ENCODE measurements at regions not wholly inside any gene's neighbourhood (a gene's known extent, or its start where the extent isn't known, plus 50 kb on each side); places are given as distances from the start of the nearest gene placed in this dataset.
"Not testable (repeated sequence)": the region's sequence is repeated elsewhere in the genome, so short reads cannot be mapped to it uniquely, and the experiment has no call there.

GRCh38 chr9:67175167-67175566 lies 182.8 kb upstream of the SPATA31A3 start:
- not testable (repeated sequence) for H3K36me3 ChIP-seq (ENCODE audit: control insufficient read depth, insufficient read depth, low read length); H3K27me3 ChIP-seq (ENCODE audit: control insufficient read depth, insufficient read depth, low read length); DNase-seq (ENCODE audit: low read depth); H3K4me3 ChIP-seq (ENCODE audit: low read depth, low read length); FAIRE-seq

GRCh38 chr9:67171721-67172120 lies 179.4 kb upstream of the SPATA31A3 start:
- DNase-seq (ENCODE audit: low read depth); H3K36me3 ChIP-seq (ENCODE audit: control insufficient read depth, insufficient read depth, low read length); H3K27me3 ChIP-seq (ENCODE audit: control insufficient read depth, insufficient read depth, low read length); FAIRE-seq; H3K4me3 ChIP-seq (ENCODE audit: low read depth, low read length): not testable (repeated sequence)

- not testable (repeated sequence) for FAIRE-seq; H3K27me3 ChIP-seq (ENCODE audit: control insufficient read depth, insufficient read depth, low read length); DNase-seq (ENCODE audit: low read depth); H3K4me3 ChIP-seq (ENCODE audit: low read depth, low read length); H3K36me3 ChIP-seq (ENCODE audit: control insufficient read depth, insufficient read depth, low read length)
These were observed 176.3 kb upstream of the SPATA31A3 start for GRCh38 chr9:67168530-67169157.

- not testable (repeated sequence) for H3K27me3 ChIP-seq (ENCODE audit: control insufficient read depth, insufficient read depth, low read length); FAIRE-seq; DNase-seq (ENCODE audit: low read depth); H3K4me3 ChIP-seq (ENCODE audit: low read depth, low read length); H3K36me3 ChIP-seq (ENCODE audit: control insufficient read depth, insufficient read depth, low read length)
These were observed 174.0 kb upstream of the SPATA31A3 start for GRCh38 chr9:67166335-67166734.

- not testable (repeated sequence) for FAIRE-seq; DNase-seq (ENCODE audit: low read depth); H3K4me3 ChIP-seq (ENCODE audit: low read depth, low read length); H3K36me3 ChIP-seq (ENCODE audit: control insufficient read depth, insufficient read depth, low read length); H3K27me3 ChIP-seq (ENCODE audit: control insufficient read depth, insufficient read depth, low read length)
These were observed 170.5 kb upstream of the SPATA31A3 start for GRCh38 chr9:67162827-67163226.

- H3K27me3 ChIP-seq (ENCODE audit: control insufficient read depth, insufficient read depth, low read length); H3K4me3 ChIP-seq (ENCODE audit: low read depth, low read length); FAIRE-seq; H3K36me3 ChIP-seq (ENCODE audit: control insufficient read depth, insufficient read depth, low read length); DNase-seq (ENCODE audit: low read depth): not testable (repeated sequence)
These were observed 162.9 kb upstream of the SPATA31A3 start for GRCh38 chr9:67155218-67155617.

GRCh38 chr9:67153501-67153900 lies 161.2 kb upstream of the SPATA31A3 start:
- FAIRE-seq: not testable (repeated sequence)

GRCh38 chr9:67142392-67143107 lies 150.2 kb upstream of the SPATA31A3 start:
- not testable (repeated sequence) for H3K27me3 ChIP-seq (ENCODE audit: control insufficient read depth, insufficient read depth, low read length); DNase-seq (ENCODE audit: low read depth); H3K36me3 ChIP-seq (ENCODE audit: control insufficient read depth, insufficient read depth, low read length); FAIRE-seq; H3K4me3 ChIP-seq (ENCODE audit: low read depth, low read length)

More at GRCh38 chr9:67153501-67153900, 161.2 kb upstream of the SPATA31A3 start:
- not testable (repeated sequence) for H3K36me3 ChIP-seq (ENCODE audit: control insufficient read depth, insufficient read depth, low read length); H3K4me3 ChIP-seq (ENCODE audit: low read depth, low read length); DNase-seq (ENCODE audit: low read depth); H3K27me3 ChIP-seq (ENCODE audit: control insufficient read depth, insufficient read depth, low read length)

- not testable (repeated sequence) for H3K4me3 ChIP-seq (ENCODE audit: low read depth, low read length); H3K36me3 ChIP-seq (ENCODE audit: control insufficient read depth, insufficient read depth, low read length); FAIRE-seq; H3K27me3 ChIP-seq (ENCODE audit: control insufficient read depth, insufficient read depth, low read length); DNase-seq (ENCODE audit: low read depth)
These were observed 144.0 kb upstream of the SPATA31A3 start for GRCh38 chr9:67136376-67136775.

- not testable (repeated sequence) for H3K36me3 ChIP-seq (ENCODE audit: control insufficient read depth, insufficient read depth, low read length); H3K4me3 ChIP-seq (ENCODE audit: low read depth, low read length); FAIRE-seq; H3K27me3 ChIP-seq (ENCODE audit: control insufficient read depth, insufficient read depth, low read length); DNase-seq (ENCODE audit: low read depth)
These were observed 140.8 kb upstream of the SPATA31A3 start for GRCh38 chr9:67133124-67133523.

- not testable (repeated sequence) for H3K27me3 ChIP-seq (ENCODE audit: control insufficient read depth, insufficient read depth, low read length); H3K4me3 ChIP-seq (ENCODE audit: low read depth, low read length); H3K36me3 ChIP-seq (ENCODE audit: control insufficient read depth, insufficient read depth, low read length); DNase-seq (ENCODE audit: low read depth); FAIRE-seq
These were observed 124.4 kb upstream of the SPATA31A3 start for GRCh38 chr9:67116761-67117160.

- H3K27me3 ChIP-seq (ENCODE audit: control insufficient read depth, insufficient read depth, low read length); DNase-seq (ENCODE audit: low read depth); FAIRE-seq; H3K4me3 ChIP-seq (ENCODE audit: low read depth, low read length); H3K36me3 ChIP-seq (ENCODE audit: control insufficient read depth, insufficient read depth, low read length): not testable (repeated sequence)
These were observed 119.8 kb upstream of the SPATA31A3 start for GRCh38 chr9:67112148-67112547.

- not testable (repeated sequence) for H3K27me3 ChIP-seq (ENCODE audit: control insufficient read depth, insufficient read depth, low read length); FAIRE-seq; H3K4me3 ChIP-seq (ENCODE audit: low read depth, low read length); H3K36me3 ChIP-seq (ENCODE audit: control insufficient read depth, insufficient read depth, low read length); DNase-seq (ENCODE audit: low read depth)
These were observed 119.4 kb upstream of the SPATA31A3 start for GRCh38 chr9:67111733-67112132.

GRCh38 chr9:67109859-67110258 lies 117.5 kb upstream of the SPATA31A3 start:
- not testable (repeated sequence) for H3K4me3 ChIP-seq (ENCODE audit: low read depth, low read length); DNase-seq (ENCODE audit: low read depth); H3K36me3 ChIP-seq (ENCODE audit: control insufficient read depth, insufficient read depth, low read length); H3K27me3 ChIP-seq (ENCODE audit: control insufficient read depth, insufficient read depth, low read length); FAIRE-seq

GRCh38 chr9:67106659-67107058 lies 114.3 kb upstream of the SPATA31A3 start:
- not testable (repeated sequence) for H3K27me3 ChIP-seq (ENCODE audit: control insufficient read depth, insufficient read depth, low read length); H3K4me3 ChIP-seq (ENCODE audit: low read depth, low read length); FAIRE-seq; H3K36me3 ChIP-seq (ENCODE audit: control insufficient read depth, insufficient read depth, low read length); DNase-seq (ENCODE audit: low read depth)

All from bronchial epithelial cell (primary cell).